Astrocyte (in vitro differentiated cells and primary cell): ENCODE measurements at regions not wholly inside any gene's neighbourhood (a gene's known extent, or its start where the extent isn't known, plus 50 kb on each side); places are given as distances from the start of the nearest gene placed in this dataset.

Experiments used
- DNase-seq: peaks from one replicate; pipeline ENCODE4 v3.0.0-alpha.2; 2010; ENCODE audit warnings: low read depth
- FAIRE-seq: peaks from 2 replicates; lab custom pipeline; 2011; peaks lifted over from hg19 to GRCh38; lab: Jason Lieb, UNC
- H2AFZ ChIP-seq: 2 replicates; pipeline ENCODE4 v1.6.0; 2012; ENCODE audit warnings: low read depth, low read length, inconsistent platforms
- H3K27ac ChIP-seq: 2 replicates; pipeline ENCODE4 v1.5.1; 2011; ENCODE audit warnings: low read depth, low read length, inconsistent platforms
- H3K27me3 ChIP-seq: 2 replicates; pipeline ENCODE4 v1.6.0; 2011; ENCODE audit warnings: low read length, inconsistent platforms; ENCODE audit not compliant: insufficient read depth
- H3K36me3 ChIP-seq: 2 replicates; pipeline ENCODE4 v1.5.1; 2011; ENCODE audit warnings: low read length, inconsistent platforms; ENCODE audit not compliant: insufficient read depth
- H3K4me1 ChIP-seq: 2 replicates; pipeline ENCODE4 v1.5.1; 2011; ENCODE audit warnings: low read length, inconsistent platforms; ENCODE audit not compliant: insufficient read depth
- H3K4me2 ChIP-seq: 2 replicates; pipeline ENCODE4 v1.6.0; 2012; ENCODE audit warnings: low read length, inconsistent platforms
- H3K4me3 ChIP-seq: 2 replicates; pipeline ENCODE4 v1.5.1; 2011; ENCODE audit warnings: low read depth, mild to moderate bottlenecking, low read length, inconsistent platforms; ENCODE audit not compliant: insufficient read depth
- H3K79me2 ChIP-seq: 2 replicates; pipeline ENCODE4 v1.6.0; 2012; ENCODE audit warnings: mild to moderate bottlenecking, low read length, inconsistent platforms; ENCODE audit not compliant: insufficient read depth
- H3K9ac ChIP-seq: 2 replicates; pipeline ENCODE4 v1.6.0; 2012; ENCODE audit warnings: mild to moderate bottlenecking, low read length, inconsistent platforms
- H3K9me3 ChIP-seq: 2 replicates; pipeline ENCODE4 v1.5.1; 2012; ENCODE audit warnings: low read depth, mild to moderate bottlenecking, low read length, inconsistent platforms; ENCODE audit not compliant: insufficient read depth
- H4K20me1 ChIP-seq: 2 replicates; pipeline ENCODE4 v1.6.0; 2012; ENCODE audit warnings: low read length, inconsistent platforms; ENCODE audit not compliant: insufficient read depth
- H3K27ac Mint-ChIP-seq: one replicate; pipeline ENCODE4 v1.8.0; 2021; ENCODE audit warnings: mild to moderate bottlenecking, mixed read lengths; ENCODE audit not compliant: unreplicated experiment
- H3K27me3 Mint-ChIP-seq: one replicate; pipeline ENCODE4 v1.8.0; 2021; ENCODE audit warnings: low read depth, mixed read lengths; ENCODE audit not compliant: unreplicated experiment
- H3K36me3 Mint-ChIP-seq: one replicate; pipeline ENCODE4 v1.8.0; 2021; ENCODE audit warnings: low read depth, mixed read lengths; ENCODE audit not compliant: unreplicated experiment
- H3K4me1 Mint-ChIP-seq: one replicate; pipeline ENCODE4 v1.8.0; 2021; ENCODE audit warnings: low read depth, mixed read lengths; ENCODE audit not compliant: unreplicated experiment
- H3K4me3 Mint-ChIP-seq: one replicate; pipeline ENCODE4 v1.8.0; 2021; ENCODE audit warnings: mild to moderate bottlenecking, moderate library complexity, mixed read lengths; ENCODE audit not compliant: unreplicated experiment
- H3K9me3 Mint-ChIP-seq: one replicate; pipeline ENCODE4 v1.8.0; 2021; ENCODE audit warnings: mild to moderate bottlenecking, mixed read lengths; ENCODE audit not compliant: unreplicated experiment
- EZH2 ChIP-seq: IDR thresholded peaks from 2 replicates; pipeline ENCODE4 v1.6.1; 2012; ENCODE audit warnings: mild to moderate bottlenecking, low read length, inconsistent platforms; ENCODE audit not compliant: insufficient read depth
- TF ChIP-seq, protein P1 (sequence below): IDR thresholded peaks from 2 replicates; pipeline ENCODE4 v1.5.1; 2011; ENCODE audit warnings: low read depth, mild to moderate bottlenecking, inconsistent platforms, low read length, moderate library complexity; ENCODE audit not compliant: insufficient read depth

DNA sequence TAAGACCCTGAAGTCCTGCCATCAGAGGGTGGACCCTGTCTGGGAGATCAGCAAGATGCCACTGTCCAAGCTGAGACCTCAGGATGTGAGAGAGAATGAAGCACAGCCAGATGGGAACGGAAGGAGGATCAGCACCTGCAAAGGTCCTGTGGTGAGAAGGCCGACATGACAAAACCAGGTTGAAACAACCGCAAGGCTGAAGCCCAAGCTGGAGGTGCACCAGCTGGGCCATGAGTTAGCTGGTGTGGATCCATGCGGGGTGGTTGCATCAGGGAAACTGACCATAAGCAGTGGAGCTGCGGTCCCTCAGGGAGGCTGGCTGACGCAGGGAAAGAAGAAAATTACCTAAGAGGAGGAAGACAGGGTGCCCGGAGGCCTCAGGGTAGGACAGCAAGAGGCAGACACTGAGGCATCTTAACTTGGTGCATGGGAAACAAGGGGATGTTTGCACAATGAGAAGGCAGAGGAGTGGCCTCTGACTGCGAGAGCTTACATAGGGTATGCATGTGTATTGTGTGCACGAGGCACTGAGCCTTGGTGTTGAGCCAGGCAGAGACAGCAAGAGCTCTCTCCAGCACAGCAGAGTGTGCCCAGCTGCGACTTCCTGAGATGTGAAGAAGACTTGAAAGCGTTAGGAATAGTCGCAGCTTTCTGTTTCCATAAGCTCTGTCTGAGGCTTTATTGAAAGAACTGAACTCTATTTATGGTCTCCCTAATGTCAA, 497.7 kb downstream of the OCA2 start:
- Histone ChIP-seq H3K36me3 (no peaks in the 10 kb centered on the region), H2AFZ (no peak overlapping the region), H3K27me3 (no peaks in the 10 kb centered on the region), H3K79me2 (no peaks in the 10 kb centered on the region), H3K9me3 (peaks cover 4% of the 10 kb centered on the region), H4K20me1 (no peaks in the 10 kb centered on the region), H3K9ac (no peak overlapping the region), H3K4me1 (no peaks in the 10 kb centered on the region), H3K27ac (no peak overlapping the region), H3K4me2 (no peak overlapping the region), H3K4me3 (no peak overlapping the region)
- Mint-ChIP-seq H3K27me3 (no peaks in the 10 kb centered on the region), H3K27ac (no peak overlapping the region), H3K4me3 (peak overlapping the region; percentile 54), H3K4me1 (peaks cover 4% of the 10 kb centered on the region), H3K36me3 (no peaks in the 10 kb centered on the region), H3K9me3 (peaks cover 9% of the 10 kb centered on the region)
- no peak for TF ChIP-seq EZH2
- TF ChIP-seq, protein P1, sequence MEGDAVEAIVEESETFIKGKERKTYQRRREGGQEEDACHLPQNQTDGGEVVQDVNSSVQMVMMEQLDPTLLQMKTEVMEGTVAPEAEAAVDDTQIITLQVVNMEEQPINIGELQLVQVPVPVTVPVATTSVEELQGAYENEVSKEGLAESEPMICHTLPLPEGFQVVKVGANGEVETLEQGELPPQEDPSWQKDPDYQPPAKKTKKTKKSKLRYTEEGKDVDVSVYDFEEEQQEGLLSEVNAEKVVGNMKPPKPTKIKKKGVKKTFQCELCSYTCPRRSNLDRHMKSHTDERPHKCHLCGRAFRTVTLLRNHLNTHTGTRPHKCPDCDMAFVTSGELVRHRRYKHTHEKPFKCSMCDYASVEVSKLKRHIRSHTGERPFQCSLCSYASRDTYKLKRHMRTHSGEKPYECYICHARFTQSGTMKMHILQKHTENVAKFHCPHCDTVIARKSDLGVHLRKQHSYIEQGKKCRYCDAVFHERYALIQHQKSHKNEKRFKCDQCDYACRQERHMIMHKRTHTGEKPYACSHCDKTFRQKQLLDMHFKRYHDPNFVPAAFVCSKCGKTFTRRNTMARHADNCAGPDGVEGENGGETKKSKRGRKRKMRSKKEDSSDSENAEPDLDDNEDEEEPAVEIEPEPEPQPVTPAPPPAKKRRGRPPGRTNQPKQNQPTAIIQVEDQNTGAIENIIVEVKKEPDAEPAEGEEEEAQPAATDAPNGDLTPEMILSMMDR: no peak
- DNase-seq (peak; percentile 22), FAIRE-seq (no peak)

GRCh38 chr15:27599034-27599433, 500.1 kb downstream of the OCA2 start:
- no peak overlapping the region for H3K4me3 ChIP-seq
- no peak for DNase-seq
- H3K27ac ChIP-seq: no peak overlapping the region
- Mint-ChIP-seq H3K4me1 (peaks cover 4% of the 10 kb centered on the region), H3K27ac (no peak overlapping the region), H3K27me3 (peaks cover 4% of the 10 kb centered on the region), H3K36me3 (no peaks in the 10 kb centered on the region), H3K4me3 (no peak overlapping the region), H3K9me3 (peaks cover 9% of the 10 kb centered on the region)
- no peak overlapping the region for H3K4me2 ChIP-seq
- no peak for FAIRE-seq
- no peaks in the 10 kb centered on the region for H3K27me3 ChIP-seq
- H4K20me1 ChIP-seq: no peaks in the 10 kb centered on the region
- H3K4me1 ChIP-seq: no peaks in the 10 kb centered on the region
- H3K9ac ChIP-seq: no peak overlapping the region
- no peak for TF ChIP-seq EZH2
- TF ChIP-seq, protein P1: no peak
- no peak overlapping the region for H2AFZ ChIP-seq
- no peaks in the 10 kb centered on the region for H3K36me3 ChIP-seq
- no peaks in the 10 kb centered on the region for H3K79me2 ChIP-seq
- no peaks in the 10 kb centered on the region for H3K9me3 ChIP-seq

DNA sequence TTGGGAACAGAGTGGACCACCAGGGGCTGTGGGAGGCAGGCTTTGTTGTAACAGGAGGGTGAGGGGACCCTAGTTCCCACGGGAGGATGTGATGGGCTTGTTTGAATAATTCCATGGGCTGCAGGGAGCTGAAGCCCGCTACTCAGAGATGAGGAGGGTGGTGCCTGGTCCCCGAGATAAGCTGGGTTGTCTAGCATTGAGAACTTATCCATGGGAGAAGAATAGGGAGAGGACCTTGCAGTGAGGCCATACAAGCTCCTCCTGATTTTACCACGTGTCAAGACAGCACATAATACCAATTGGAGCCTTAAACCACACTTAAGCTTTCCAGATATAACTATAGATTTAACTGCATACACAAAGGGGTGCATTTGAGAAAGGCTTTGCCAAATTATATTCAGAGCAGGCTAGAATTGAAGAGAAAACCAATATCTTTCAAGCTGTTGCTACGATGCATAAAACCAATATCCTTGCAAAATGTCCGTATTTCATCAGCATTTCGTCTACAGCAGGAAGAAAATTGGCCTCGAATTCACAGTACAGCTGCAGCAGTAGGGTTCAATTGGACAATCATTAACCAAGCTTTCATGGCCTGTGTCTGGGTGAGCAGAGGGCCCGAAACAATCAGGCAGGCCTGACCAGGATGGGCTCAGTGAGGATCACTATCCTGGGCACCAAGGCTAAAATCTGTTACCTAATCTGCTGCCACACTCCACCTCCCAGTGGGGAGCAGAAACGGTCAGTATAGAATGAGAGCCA, 500.7 kb downstream of the OCA2 start:
- Histone ChIP-seq H4K20me1 (no peaks in the 10 kb centered on the region), H2AFZ (no peak overlapping the region), H3K27ac (no peak overlapping the region), H3K27me3 (no peaks in the 10 kb centered on the region), H3K4me1 (no peaks in the 10 kb centered on the region), H3K9ac (no peak overlapping the region), H3K36me3 (no peaks in the 10 kb centered on the region), H3K9me3 (no peaks in the 10 kb centered on the region), H3K4me3 (no peak overlapping the region), H3K4me2 (no peak overlapping the region), H3K79me2 (no peaks in the 10 kb centered on the region)
- Mint-ChIP-seq H3K9me3 (peaks cover 9% of the 10 kb centered on the region), H3K4me3 (no peak overlapping the region), H3K4me1 (peaks cover 4% of the 10 kb centered on the region), H3K27me3 (peaks cover 7% of the 10 kb centered on the region), H3K27ac (no peak overlapping the region), H3K36me3 (no peaks in the 10 kb centered on the region)
- DNase-seq: no peak
- FAIRE-seq: no peak
- TF ChIP-seq EZH2: no peak
- TF ChIP-seq, protein P1: no peak
